Lower lobe of right lung (tissue), 2 donors: ENCODE measurements at regions not wholly inside any gene's neighbourhood (a gene's known extent, or its start where the extent isn't known, plus 50 kb on each side); places are given as distances from the start of the nearest gene placed in this dataset.
"Not testable (repeated sequence)": the region's sequence is repeated elsewhere in the genome, so short reads cannot be mapped to it uniquely, and the experiment has no call there.

Source experiments
- ATAC-seq, 2 donors: fragments of 200-7000 bp; cut with Tn5 transposase; one replicate each; pipeline ENCODE4 v1.9.1; 2020 to 2022; ENCODE audit warnings: mild to moderate bottlenecking in 2 of 2, moderate library complexity in 2 of 2
- DNase-seq: peaks from one replicate; pipeline ENCODE4 v3.0.0-alpha.2; 2020
- H3K27ac ChIP-seq: fragments of 200-600 bp; one replicate; pipeline ENCODE4 v1.8.0; 2022
- H3K27me3 ChIP-seq: fragments of 200-600 bp; one replicate; pipeline ENCODE4 v1.8.0; 2022; ENCODE audit warnings: low read depth
- H3K36me3 ChIP-seq: fragments of 200-600 bp; one replicate; pipeline ENCODE4 v1.8.0; 2022; ENCODE audit warnings: mild to moderate bottlenecking
- H3K4me1 ChIP-seq: fragments of 200-600 bp; one replicate; pipeline ENCODE4 v1.8.0; 2022
- H3K4me3 ChIP-seq: fragments of 200-600 bp; one replicate; pipeline ENCODE4 v1.8.0; 2022; ENCODE audit warnings: mild to moderate bottlenecking
- H3K9me3 ChIP-seq: fragments of 200-600 bp; one replicate; pipeline ENCODE4 v1.8.0; 2022
- intact Hi-C: fragments of 100-400 bp; cut with DNase I; formaldehyde crosslinking; loops from one replicate; pipeline ENCODE4 v1.11.0; 2022
- TF ChIP-seq, protein P1 (sequence below): fragments of 200-600 bp; IDR thresholded peaks from one replicate; pipeline ENCODE4 v1.8.0; 2022; ENCODE audit warnings: antibody characterized with exemption, mild to moderate bottlenecking
- donor health status: DM: no; HTN: yes; CAD: no; lungs with severe emphysema.

DNA sequence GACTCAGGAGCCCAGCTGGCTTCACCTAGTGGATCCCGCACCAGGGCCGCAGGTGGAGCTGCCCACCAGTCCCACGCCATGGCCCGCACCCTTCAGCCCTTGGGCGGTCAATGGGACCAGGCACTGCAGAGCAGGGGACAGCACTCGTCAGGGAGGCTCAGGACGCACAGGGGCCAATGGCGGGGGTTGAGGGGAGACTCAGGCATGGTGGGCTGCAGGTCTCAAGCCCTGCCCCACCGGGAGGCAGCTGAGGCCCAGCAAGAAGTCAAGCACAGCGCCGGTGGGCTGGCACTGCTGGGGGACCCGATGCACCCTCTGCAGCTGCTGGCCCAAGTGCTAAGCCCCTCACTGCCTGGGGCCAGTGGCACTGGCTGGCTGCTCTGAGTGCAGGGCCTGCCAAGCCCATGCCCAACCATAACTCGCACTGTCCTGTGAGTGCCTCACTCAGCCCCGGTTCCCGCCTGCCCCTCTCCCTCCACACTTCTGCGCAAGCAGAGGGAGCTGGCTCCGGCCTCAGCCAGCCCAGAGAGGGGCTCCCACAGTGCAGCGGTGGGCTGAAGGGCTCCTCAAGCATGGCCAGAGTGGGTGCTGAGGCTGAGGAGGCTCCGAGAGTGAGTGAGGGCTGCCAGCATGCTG, 111.7 kb upstream of the PGR start:
- intact Hi-C loops, result no loop called here
- H3K27me3 ChIP-seq, result no peaks in the 10 kb centered on the region
- ATAC-seq (peak in 1 of 2 donors; percentile 13), DNase-seq (no peak)
- H3K4me1 ChIP-seq, result no peaks in the 10 kb centered on the region
- no peaks in the 10 kb centered on the region for H3K36me3 ChIP-seq
- TF ChIP-seq, protein P1, sequence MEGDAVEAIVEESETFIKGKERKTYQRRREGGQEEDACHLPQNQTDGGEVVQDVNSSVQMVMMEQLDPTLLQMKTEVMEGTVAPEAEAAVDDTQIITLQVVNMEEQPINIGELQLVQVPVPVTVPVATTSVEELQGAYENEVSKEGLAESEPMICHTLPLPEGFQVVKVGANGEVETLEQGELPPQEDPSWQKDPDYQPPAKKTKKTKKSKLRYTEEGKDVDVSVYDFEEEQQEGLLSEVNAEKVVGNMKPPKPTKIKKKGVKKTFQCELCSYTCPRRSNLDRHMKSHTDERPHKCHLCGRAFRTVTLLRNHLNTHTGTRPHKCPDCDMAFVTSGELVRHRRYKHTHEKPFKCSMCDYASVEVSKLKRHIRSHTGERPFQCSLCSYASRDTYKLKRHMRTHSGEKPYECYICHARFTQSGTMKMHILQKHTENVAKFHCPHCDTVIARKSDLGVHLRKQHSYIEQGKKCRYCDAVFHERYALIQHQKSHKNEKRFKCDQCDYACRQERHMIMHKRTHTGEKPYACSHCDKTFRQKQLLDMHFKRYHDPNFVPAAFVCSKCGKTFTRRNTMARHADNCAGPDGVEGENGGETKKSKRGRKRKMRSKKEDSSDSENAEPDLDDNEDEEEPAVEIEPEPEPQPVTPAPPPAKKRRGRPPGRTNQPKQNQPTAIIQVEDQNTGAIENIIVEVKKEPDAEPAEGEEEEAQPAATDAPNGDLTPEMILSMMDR, result no peak
- no peak overlapping the region for H3K4me3 ChIP-seq
- no peak overlapping the region for H3K27ac ChIP-seq
- H3K9me3 ChIP-seq, result no peaks in the 10 kb centered on the region

DNA sequence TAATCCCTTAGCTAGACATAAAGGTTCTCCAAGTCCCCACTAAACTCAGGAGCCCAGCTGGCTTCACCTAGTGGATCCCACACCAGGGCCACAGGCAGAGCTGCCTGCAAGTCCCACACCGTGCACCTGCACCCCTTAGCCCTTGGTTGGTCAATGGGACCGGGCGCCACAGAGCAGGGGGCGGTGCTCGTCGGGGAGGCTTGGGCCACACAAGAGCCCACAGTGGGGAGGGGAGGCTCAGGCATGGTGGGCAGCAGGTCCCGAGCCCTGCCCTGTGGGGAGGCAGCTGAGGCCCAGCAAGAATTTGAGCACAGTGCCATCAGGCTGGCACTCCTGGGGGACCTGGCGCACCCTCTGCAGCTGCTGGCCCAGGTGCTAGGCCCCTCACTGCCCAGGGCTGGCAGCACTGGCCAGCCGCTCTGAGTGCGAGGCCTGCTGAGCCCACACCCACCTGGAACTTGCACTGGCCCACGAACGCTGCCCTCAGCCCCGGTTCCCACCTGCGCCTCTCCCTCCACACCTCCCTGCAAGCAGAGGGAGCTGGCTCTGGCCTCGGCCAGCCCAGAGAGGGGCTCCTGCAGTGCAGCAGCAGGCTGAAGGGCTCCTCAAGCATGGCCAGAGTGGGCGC, 101.7 kb upstream of the PGR start:
- peak; percentile 18 to 32 for ATAC-seq
- H3K36me3 ChIP-seq, H3K27me3 ChIP-seq, H3K9me3 ChIP-seq, H3K27ac ChIP-seq, DNase-seq, H3K4me3 ChIP-seq, H3K4me1 ChIP-seq, intact Hi-C loops: not testable (repeated sequence)

DNA sequence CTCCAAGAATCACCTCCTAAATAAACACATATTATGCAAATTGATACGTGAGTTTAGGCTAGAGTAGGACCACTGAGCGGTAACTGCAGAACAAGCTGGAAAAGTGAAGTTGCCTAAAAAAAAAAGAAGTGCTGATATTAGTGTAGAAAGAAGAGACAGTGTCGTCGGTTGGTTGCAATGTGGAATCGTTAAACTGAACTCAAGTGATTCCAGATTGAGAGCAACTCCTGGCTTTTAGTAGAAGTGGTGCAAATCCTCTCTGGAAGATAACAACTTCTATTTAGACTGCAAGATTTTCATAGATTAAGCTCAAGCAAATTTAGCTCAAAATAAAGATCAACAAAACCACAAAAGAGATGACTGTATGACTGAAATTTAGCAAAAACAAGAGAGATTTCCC, 97.0 kb upstream of the PGR start:
- no peaks in the 10 kb centered on the region for H3K27me3 ChIP-seq
- no peaks in the 10 kb centered on the region for H3K4me1 ChIP-seq
- DNase-seq (no peak), ATAC-seq (no peak)
- intact Hi-C loops, result no loop called here
- no peak overlapping the region for H3K27ac ChIP-seq
- peaks cover 17% of the 10 kb centered on the region for H3K9me3 ChIP-seq
- H3K4me3 ChIP-seq, result no peak overlapping the region
- H3K36me3 ChIP-seq, result no peaks in the 10 kb centered on the region
- TF ChIP-seq, protein P1, result no peak

DNA sequence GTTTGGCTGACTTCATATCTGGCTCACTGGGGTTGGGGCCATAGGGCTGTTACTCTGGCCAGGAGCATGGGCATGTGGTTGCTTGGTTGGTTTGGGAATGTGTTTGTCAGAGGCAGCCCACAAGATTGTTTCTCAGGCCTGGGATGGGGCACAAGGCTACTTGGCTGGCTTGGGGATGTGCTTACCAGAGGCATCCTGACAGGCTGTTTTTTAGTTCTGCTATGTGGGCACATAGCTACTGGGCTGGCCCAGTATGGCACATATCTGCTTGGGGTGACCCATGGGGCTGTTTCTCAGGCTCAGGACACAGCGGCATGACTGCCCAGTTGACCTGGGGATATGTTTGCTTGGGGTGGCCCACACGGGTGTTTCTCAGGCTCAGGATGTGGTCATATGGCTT, 94.6 kb upstream of the PGR start:
- Histone ChIP-seq H3K9me3 (peaks cover 23% of the 10 kb centered on the region), H3K4me1 (no peaks in the 10 kb centered on the region), H3K36me3 (no peaks in the 10 kb centered on the region), H3K4me3 (no peak overlapping the region), H3K27me3 (no peaks in the 10 kb centered on the region), H3K27ac (no peak overlapping the region)
- ATAC-seq, result no peak
- DNase-seq, result no peak
- TF ChIP-seq, protein P1, result no peak
- intact Hi-C loops, result no loop called here

GRCh38 chr11:101218091-101218490, 88.5 kb upstream of the PGR start:
- H3K27me3 ChIP-seq, H3K27ac ChIP-seq, H3K4me3 ChIP-seq, H3K4me1 ChIP-seq, ATAC-seq, H3K36me3 ChIP-seq, DNase-seq, intact Hi-C loops: not testable (repeated sequence)
- peaks cover 22% of the 10 kb centered on the region for H3K9me3 ChIP-seq

- H3K9me3 ChIP-seq, result peaks cover 15% of the 10 kb centered on the region
- intact Hi-C loops, DNase-seq: not testable (repeated sequence)
Measured at GRCh38 chr11:101216091-101216490, 86.5 kb upstream of the PGR start.

GRCh38 chr11:101215069-101215468, 85.5 kb upstream of the PGR start:
- no peak for DNase-seq
- TF ChIP-seq, protein P1, result no peak
- ATAC-seq, result no peak
- Histone ChIP-seq H3K4me1 (no peaks in the 10 kb centered on the region), H3K9me3 (peaks cover 12% of the 10 kb centered on the region), H3K27ac (no peak overlapping the region), H3K27me3 (no peaks in the 10 kb centered on the region), H3K36me3 (no peaks in the 10 kb centered on the region), H3K4me3 (no peak overlapping the region)
- intact Hi-C loops, result no loop called here

More at GRCh38 chr11:101216091-101216490, 86.5 kb upstream of the PGR start:
- not testable (repeated sequence) for H3K27ac ChIP-seq, ATAC-seq, H3K36me3 ChIP-seq, H3K4me3 ChIP-seq, H3K27me3 ChIP-seq, H3K4me1 ChIP-seq
